ENCODE measurements at regions not wholly inside any gene's neighbourhood (a gene's known extent, or its start where the extent isn't known, plus 50 kb on each side); places are given as distances from the start of the nearest gene placed in this dataset.

DNA sequence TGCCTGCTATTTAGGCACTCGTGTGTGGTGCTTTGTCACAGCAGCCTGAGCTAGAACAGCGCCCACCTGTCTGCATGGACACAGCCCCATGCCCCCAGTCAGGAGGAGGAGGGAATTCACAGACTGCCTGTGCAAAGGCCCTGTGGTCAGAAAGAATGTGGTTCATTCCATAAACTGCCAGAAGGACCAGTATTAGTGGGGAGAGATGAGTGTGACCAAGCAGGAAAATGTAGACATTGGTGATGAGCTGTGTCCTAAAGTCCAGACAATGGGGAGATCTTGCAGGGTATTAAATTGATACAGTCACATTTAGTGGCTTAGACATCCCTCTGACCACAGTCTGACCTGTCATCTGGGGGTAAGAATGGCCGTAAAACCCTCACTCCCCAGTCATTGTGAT, 83.7 kb upstream of the LINC01488 start:
- no peak for TF ChIP-seq POLR2A (IDR thresholded peaks at IDR 0.05)
- TF ChIP-seq, protein P1, sequence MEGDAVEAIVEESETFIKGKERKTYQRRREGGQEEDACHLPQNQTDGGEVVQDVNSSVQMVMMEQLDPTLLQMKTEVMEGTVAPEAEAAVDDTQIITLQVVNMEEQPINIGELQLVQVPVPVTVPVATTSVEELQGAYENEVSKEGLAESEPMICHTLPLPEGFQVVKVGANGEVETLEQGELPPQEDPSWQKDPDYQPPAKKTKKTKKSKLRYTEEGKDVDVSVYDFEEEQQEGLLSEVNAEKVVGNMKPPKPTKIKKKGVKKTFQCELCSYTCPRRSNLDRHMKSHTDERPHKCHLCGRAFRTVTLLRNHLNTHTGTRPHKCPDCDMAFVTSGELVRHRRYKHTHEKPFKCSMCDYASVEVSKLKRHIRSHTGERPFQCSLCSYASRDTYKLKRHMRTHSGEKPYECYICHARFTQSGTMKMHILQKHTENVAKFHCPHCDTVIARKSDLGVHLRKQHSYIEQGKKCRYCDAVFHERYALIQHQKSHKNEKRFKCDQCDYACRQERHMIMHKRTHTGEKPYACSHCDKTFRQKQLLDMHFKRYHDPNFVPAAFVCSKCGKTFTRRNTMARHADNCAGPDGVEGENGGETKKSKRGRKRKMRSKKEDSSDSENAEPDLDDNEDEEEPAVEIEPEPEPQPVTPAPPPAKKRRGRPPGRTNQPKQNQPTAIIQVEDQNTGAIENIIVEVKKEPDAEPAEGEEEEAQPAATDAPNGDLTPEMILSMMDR (IDR thresholded peaks at IDR 0.05), result no peak

All from uterus (tissue), 2 donors.